Activated T-helper 1 cell treated with anti-CD3 and anti-CD28 coated beads, Interleukin-12 subunit alpha, Interleukin-12 subunit beta, Interleukin-2, Interleukin-4 antibody, amounts not matched to agents 30 ng/mL and 10 ng/mL and 1 ng/mL, durations not matched to agents 14 hours and 24 hours and 36 hours (primary cell): ENCODE measurements at regions not wholly inside any gene's neighbourhood (a gene's known extent, or its start where the extent isn't known, plus 50 kb on each side); places are given as distances from the start of the nearest gene placed in this dataset.

Experiments used
- DNase-seq: peaks from one replicate; pipeline ENCODE4 v3.0.0; 2021; ENCODE audit warnings: low spot score
- H3K27ac Mint-ChIP-seq: one replicate; pipeline ENCODE4 v1.8.0; 2021; ENCODE audit warnings: mild to moderate bottlenecking, mixed read lengths
- H3K27me3 Mint-ChIP-seq: one replicate; pipeline ENCODE4 v1.8.0; 2022; ENCODE audit warnings: mild to moderate bottlenecking, moderate library complexity, mixed read lengths; ENCODE audit not compliant: insufficient read depth
- H3K36me3 Mint-ChIP-seq: one replicate; pipeline ENCODE4 v1.8.0; 2021; ENCODE audit warnings: low read depth, mixed read lengths
- H3K4me1 Mint-ChIP-seq: one replicate; pipeline ENCODE4 v1.8.0; 2021; ENCODE audit warnings: low read depth, mixed read lengths
- H3K4me3 Mint-ChIP-seq: one replicate; pipeline ENCODE4 v1.8.0; 2021; ENCODE audit warnings: mild to moderate bottlenecking, moderate library complexity, mixed read lengths
- H3K9me3 Mint-ChIP-seq: one replicate; pipeline ENCODE4 v1.8.0; 2021; ENCODE audit warnings: mixed read lengths
- intact Hi-C: fragments of 100-400 bp; cut with micrococcal nuclease; formaldehyde crosslinking; loops from one replicate; pipeline ENCODE4 v1.15.1; 2024

DNA sequence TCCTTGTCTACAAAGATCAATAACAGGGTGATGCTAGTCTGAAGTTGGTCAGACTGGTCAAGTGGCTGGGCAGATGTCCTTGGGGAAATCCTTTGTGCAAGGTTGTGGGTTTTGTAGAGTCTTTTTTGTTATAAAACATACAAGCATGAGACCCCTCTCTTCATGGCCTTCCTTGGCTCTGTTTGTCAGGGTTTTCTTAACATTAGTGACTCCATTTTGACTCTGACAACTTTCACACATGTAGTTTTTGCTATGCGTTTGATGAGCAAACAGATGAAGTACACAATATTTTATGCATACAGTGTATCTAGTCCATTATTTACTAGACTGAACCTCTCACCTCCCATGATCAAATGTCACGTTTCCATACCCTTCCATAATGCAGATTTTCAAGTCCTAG lies 151.2 kb upstream of the KLF7 start:
- no peaks in the 10 kb centered on the region for H3K27me3 Mint-ChIP-seq
- intact Hi-C loops = loop anchor here (1.0 kb wide), 5 partner anchors 14 to 152 kb away; partner anchors contain the start of gene KLF7
- H3K4me1 Mint-ChIP-seq = peaks cover 55% of the 10 kb centered on the region
- peak overlapping the region; percentile 33 for H3K27ac Mint-ChIP-seq
- H3K36me3 Mint-ChIP-seq = peaks cover 12% of the 10 kb centered on the region
- no peak for DNase-seq
- H3K9me3 Mint-ChIP-seq = peaks cover 4% of the 10 kb centered on the region
- no peak overlapping the region for H3K4me3 Mint-ChIP-seq

DNA sequence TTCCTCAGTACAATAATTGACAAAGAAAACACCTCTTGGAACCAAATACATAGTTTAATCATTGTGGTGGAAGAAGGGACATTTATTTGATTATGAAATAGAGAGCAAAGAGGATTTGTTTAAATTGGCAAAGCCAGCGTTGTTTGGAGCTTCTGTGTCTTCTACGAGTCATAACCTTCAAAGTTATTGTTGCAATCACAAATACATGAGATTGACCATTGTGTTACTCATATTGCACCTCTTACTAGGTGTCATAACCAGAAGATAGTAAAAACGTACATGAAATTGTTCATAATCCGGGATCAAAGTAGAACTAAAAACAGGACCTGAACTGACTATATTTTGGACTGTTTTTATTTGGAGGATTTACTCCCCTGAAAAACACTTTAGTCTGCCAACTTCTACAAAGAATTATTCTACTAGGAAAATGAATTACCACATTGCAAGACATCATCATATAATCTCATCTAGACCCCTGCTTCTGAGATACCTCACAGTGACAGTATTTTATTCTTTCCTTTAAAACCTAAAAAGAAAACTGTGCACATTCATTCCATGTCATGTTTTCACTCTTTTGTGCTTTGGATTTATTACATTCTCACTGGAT lies 151.7 kb upstream of the KLF7 start:
- DNase-seq = no peak
- no peak overlapping the region for H3K4me3 Mint-ChIP-seq
- intact Hi-C loops = loop anchor here (1.0 kb wide), 5 partner anchors 14 to 152 kb away; partner anchors contain the start of gene KLF7
- peaks cover 9% of the 10 kb centered on the region for H3K36me3 Mint-ChIP-seq
- H3K4me1 Mint-ChIP-seq = peaks cover 50% of the 10 kb centered on the region
- H3K27ac Mint-ChIP-seq = peak overlapping the region; percentile 33
- H3K27me3 Mint-ChIP-seq = no peaks in the 10 kb centered on the region
- peaks cover 4% of the 10 kb centered on the region for H3K9me3 Mint-ChIP-seq

DNA sequence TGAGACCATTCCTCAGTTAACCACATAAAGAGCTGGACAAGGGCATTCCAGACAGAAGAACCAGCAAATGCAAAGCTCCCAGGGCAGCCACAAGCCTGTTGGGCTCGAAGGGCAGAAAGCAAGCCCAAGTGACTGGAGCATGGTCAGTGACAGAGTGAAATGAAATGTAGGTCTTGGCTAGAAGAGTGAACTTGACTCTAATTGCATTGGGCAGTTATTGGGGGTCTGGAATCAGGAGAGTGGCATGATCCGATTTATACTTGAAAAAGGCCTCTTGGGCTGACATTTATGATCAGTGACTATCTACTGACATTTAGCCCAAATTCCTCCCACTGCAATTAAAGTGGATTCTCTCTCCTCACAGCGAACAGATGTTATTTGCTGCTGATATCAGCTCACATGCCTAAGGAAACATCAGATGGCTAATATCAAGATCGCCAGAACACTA lies 152.5 kb upstream of the KLF7 start:
- H3K9me3 Mint-ChIP-seq = no peaks in the 10 kb centered on the region
- H3K27me3 Mint-ChIP-seq = no peaks in the 10 kb centered on the region
- peaks cover 43% of the 10 kb centered on the region for H3K4me1 Mint-ChIP-seq
- no peak overlapping the region for H3K27ac Mint-ChIP-seq
- DNase-seq = no peak
- peaks cover 5% of the 10 kb centered on the region for H3K36me3 Mint-ChIP-seq
- intact Hi-C loops = no loop called here
- no peak overlapping the region for H3K4me3 Mint-ChIP-seq

DNA sequence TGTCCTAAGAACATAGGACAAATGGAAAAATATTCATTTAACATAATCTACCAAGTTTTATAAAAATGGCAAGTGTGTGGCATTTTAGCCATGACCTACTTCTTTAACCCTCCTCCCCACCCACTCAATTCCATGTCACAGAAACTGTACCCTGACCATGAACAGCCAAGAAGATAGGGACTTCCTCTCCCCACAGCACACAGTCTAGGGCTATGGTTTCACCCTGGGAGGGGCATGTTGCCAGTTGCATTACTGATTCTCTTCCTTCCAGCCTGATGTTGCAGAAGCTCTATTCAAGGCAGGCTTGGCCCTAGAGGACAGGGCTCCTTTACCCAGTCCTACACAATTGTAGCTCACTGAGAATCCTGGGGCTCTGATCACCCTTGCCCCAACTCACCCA lies 153.6 kb upstream of the KLF7 start:
- H3K4me1 Mint-ChIP-seq = peaks cover 38% of the 10 kb centered on the region
- no peak overlapping the region for H3K27ac Mint-ChIP-seq
- H3K4me3 Mint-ChIP-seq = peak overlapping the region; percentile 24
- no peaks in the 10 kb centered on the region for H3K9me3 Mint-ChIP-seq
- DNase-seq = no peak
- intact Hi-C loops = no loop called here
- H3K36me3 Mint-ChIP-seq = peaks cover 7% of the 10 kb centered on the region
- H3K27me3 Mint-ChIP-seq = no peaks in the 10 kb centered on the region

DNA sequence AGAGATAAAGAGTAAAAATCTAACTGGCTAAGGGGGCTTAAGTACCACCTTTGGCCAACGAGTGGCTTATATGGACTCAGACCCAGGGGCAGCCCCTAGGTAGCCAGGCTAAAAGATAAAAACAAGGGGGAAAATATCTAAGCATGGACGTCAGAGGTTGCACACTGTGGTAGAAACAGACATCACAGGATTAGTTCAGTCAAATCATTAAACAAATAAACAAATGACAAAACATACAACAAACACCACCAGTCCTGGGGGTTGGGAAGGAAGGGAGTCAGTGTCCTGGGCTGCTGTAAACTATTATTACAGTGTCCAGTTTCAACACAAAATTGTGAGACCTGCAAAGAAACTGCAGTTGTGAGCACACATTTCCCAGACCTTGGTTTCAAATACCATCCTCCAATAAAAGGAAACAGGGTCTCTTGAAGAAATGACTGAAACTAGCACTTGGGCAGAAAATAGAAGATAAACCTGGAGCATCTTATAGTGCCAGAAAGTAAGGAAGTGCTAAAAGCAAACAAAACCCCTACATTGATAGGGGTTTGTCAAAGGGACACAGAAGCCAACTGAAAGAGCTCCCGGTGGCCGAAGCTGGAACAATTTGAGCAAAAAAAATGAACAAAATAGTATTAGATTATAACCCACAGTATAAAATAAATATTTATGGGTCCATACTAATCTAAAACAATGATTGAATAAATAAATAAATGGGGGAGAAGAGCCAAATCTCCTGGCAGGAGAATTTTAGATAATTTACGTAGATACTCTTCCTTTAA lies 154.8 kb upstream of the KLF7 start:
- H3K36me3 Mint-ChIP-seq = peaks cover 7% of the 10 kb centered on the region
- no peak overlapping the region for H3K4me3 Mint-ChIP-seq
- H3K27me3 Mint-ChIP-seq = no peaks in the 10 kb centered on the region
- DNase-seq = no peak
- intact Hi-C loops = no loop called here
- peaks cover 38% of the 10 kb centered on the region for H3K4me1 Mint-ChIP-seq
- no peaks in the 10 kb centered on the region for H3K9me3 Mint-ChIP-seq
- H3K27ac Mint-ChIP-seq = no peak overlapping the region

DNA sequence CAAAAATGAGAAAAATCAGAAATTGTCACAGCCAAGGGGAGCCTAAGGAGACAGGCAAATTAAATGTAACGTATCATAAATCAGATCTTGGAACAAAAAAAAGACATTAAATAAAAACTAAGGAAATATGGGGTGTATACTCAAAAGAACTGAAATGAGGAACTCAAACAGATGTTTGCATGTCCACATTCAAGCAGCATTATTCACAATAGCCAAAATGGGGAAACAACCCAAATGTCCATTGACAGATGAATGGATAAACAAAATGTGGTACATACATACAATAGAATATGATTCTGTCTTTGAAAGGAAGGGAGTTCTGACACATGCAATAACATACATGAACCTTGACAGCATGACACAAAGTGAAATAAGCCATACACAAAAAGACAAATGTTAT lies 155.8 kb upstream of the KLF7 start:
- no peaks in the 10 kb centered on the region for H3K9me3 Mint-ChIP-seq
- intact Hi-C loops = no loop called here
- H3K4me1 Mint-ChIP-seq = peaks cover 38% of the 10 kb centered on the region
- no peak overlapping the region for H3K27ac Mint-ChIP-seq
- H3K27me3 Mint-ChIP-seq = no peaks in the 10 kb centered on the region
- peaks cover 7% of the 10 kb centered on the region for H3K36me3 Mint-ChIP-seq
- DNase-seq = no peak
- no peak overlapping the region for H3K4me3 Mint-ChIP-seq

DNA sequence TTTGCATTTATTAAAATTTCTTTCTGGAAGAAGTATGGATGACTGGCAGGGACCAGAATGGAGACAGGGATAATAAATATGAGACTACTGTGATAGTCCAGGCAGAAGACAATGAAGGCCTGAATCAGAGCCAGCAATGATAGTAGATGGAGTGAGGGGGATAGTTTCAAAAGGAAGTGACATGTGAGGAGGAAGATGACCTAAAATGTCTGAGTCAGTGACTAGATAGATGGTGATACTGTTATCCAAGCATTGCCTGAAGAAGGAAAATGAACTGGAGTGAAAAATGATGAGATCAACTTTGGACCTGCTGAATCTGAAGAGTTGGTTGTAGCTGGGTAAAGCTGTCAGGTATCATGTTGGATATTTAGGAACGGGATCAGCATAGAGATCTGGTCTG lies 158.3 kb upstream of the KLF7 start:
- H3K27me3 Mint-ChIP-seq = no peaks in the 10 kb centered on the region
- no peak overlapping the region for H3K4me3 Mint-ChIP-seq
- intact Hi-C loops = no loop called here
- peaks cover 6% of the 10 kb centered on the region for H3K36me3 Mint-ChIP-seq
- H3K27ac Mint-ChIP-seq = no peak overlapping the region
- no peak for DNase-seq
- H3K9me3 Mint-ChIP-seq = no peaks in the 10 kb centered on the region
- peaks cover 37% of the 10 kb centered on the region for H3K4me1 Mint-ChIP-seq

DNA sequence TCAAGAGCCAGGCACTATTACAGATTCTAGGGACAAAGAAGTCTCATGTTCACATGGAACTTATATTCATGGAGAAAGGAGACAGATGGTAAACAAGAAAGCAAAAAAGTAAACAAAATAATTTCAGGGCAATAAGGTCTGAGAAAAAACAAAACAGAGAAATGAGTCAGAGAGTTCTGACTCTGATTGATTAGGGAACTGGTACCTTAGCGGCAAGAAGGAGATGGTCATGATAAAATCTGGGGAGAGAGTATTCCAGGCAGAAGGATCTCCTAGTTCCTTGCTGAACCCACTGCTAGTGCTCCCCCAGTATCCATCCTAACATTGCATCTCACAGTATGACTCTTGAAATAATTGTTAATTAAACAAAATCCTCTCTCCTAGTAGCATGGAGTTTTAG lies 161.8 kb upstream of the KLF7 start:
- no peaks in the 10 kb centered on the region for H3K27me3 Mint-ChIP-seq

DNA sequence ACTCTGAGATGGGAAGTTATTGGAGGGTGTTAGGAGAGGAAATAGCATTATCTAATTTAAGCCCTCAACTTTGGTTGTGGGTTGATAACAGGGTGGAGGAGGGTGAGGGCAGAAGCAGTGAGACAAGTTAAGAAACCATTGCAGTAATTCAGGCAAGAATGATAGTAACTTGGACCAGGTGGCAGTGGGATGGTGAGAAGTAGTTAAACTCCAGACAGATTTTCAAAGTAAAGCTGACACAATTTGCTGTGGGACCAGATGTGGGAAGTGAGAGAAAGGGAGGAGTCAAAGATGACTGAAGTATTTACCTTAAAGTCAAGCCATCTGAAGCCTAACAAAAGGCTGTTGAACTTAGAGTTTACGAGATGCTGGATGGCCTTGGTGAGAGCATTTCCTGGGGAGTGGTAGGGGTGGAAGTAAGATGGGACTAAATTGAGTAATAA lies 163.2 kb upstream of the KLF7 start:
- peaks cover 3% of the 10 kb centered on the region for H3K36me3 Mint-ChIP-seq
- no peak for DNase-seq
- no peaks in the 10 kb centered on the region for H3K9me3 Mint-ChIP-seq
- intact Hi-C loops = no loop called here
- H3K4me3 Mint-ChIP-seq = peak overlapping the region; percentile 60
- no peaks in the 10 kb centered on the region for H3K27me3 Mint-ChIP-seq
- H3K27ac Mint-ChIP-seq = peak overlapping the region; percentile 80
- H3K4me1 Mint-ChIP-seq = peaks cover 67% of the 10 kb centered on the region

More for the DNA sequence above, 161.8 kb upstream of the KLF7 start:
- no peak overlapping the region for H3K4me3 Mint-ChIP-seq
- peaks cover 4% of the 10 kb centered on the region for H3K36me3 Mint-ChIP-seq
- no peak for DNase-seq
- peaks cover 54% of the 10 kb centered on the region for H3K4me1 Mint-ChIP-seq
- H3K27ac Mint-ChIP-seq = peak overlapping the region; percentile 32
- H3K9me3 Mint-ChIP-seq = no peaks in the 10 kb centered on the region
- intact Hi-C loops = no loop called here

DNA sequence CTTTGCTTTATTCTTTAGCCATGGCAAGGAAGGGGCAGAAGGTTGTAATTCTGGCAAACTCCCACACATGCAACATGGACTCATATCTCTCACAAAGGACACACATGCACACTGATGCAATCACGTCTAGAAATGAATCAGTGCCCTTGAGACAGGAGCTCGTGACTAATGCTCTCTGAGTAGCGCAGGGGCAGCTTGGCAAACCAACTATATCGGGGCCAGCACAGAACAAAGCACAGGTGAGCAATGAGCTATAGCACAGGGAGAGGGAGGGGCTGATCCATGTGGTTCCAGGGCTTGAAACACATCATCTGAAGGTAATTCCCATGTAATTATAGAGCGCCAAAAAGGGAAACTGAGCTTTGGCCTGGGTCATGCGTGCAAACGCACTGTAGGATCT lies 165.2 kb upstream of the KLF7 start:
- intact Hi-C loops = loop anchor here (1.0 to 10.0 kb wide), 11 partner anchors 14 to 564 kb away; partner anchors contain the start of genes FASTKD2, MDH1B and METTL21A
- no peaks in the 10 kb centered on the region for H3K27me3 Mint-ChIP-seq
- peaks cover 84% of the 10 kb centered on the region for H3K4me1 Mint-ChIP-seq
- H3K9me3 Mint-ChIP-seq = no peaks in the 10 kb centered on the region
- H3K4me3 Mint-ChIP-seq = peak overlapping the region; percentile 25
- H3K27ac Mint-ChIP-seq = peak overlapping the region; percentile 69
- H3K36me3 Mint-ChIP-seq = peaks cover 3% of the 10 kb centered on the region
- DNase-seq = peak; percentile 57

DNA sequence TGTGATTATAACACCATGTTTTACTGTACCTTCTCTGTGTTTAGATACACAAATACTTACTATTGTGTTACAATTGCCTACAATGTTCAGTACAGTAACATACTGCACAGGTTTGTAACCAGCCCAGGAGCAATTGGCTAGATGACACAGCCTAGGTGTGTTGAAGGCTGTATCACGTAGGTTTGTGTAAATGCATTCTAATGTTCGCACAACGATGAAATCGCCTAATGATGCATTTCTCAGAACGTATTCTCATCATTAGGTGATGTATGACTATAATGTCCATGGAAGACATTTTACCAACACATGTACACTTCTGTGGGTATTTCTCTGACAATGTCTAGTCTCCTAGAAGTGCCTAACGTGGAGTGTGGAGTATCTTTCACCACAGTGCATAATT lies 165.9 kb upstream of the KLF7 start:
- intact Hi-C loops = loop anchor here (1.0 to 10.0 kb wide), 12 partner anchors 14 to 564 kb away; partner anchors contain the start of genes FASTKD2, MDH1B and METTL21A
- no peaks in the 10 kb centered on the region for H3K9me3 Mint-ChIP-seq
- peak overlapping the region; percentile 88 for H3K27ac Mint-ChIP-seq
- H3K4me1 Mint-ChIP-seq = peaks cover 88% of the 10 kb centered on the region
- no peak overlapping the region for H3K4me3 Mint-ChIP-seq
- H3K36me3 Mint-ChIP-seq = peaks cover 3% of the 10 kb centered on the region
- no peak for DNase-seq
- no peaks in the 10 kb centered on the region for H3K27me3 Mint-ChIP-seq

DNA sequence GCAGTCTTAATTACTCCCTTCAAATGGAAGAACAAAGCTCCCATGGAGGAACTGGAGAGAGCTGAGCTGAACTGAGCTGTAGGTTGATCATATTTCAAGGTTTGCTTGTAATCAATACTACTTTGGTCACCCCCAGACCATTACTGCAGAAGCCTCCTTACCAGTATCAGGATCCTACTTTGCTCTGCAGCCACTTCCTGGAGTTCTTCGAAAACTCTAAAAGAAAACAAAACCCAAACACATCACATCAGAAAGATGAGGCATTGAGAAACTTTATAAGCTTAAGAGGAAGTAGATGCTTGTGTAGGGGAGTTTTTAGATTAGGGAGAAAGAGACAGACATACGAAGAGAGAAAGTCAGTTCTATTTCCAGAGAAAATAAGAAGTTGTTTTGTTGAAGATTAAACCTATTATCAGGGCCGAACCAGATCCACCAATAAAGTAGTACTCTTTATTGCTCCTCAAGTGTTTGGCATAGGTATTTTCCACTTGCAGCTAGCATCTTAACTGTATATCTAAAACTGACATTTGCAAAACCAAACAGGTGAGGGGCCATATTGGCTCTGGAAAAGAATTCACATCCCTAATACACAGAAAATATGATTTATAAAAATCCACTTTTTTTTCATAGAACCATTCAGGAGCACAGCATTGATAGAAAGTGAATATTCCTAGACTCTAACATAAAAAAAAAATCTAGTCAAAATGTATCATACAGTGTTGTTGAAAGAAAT lies 166.9 kb upstream of the KLF7 start:
- intact Hi-C loops = loop anchor here (1.0 to 10.0 kb wide), 7 partner anchors 21 to 565 kb away; partner anchors contain the start of genes FASTKD2, MDH1B and METTL21A
- H3K27me3 Mint-ChIP-seq = no peaks in the 10 kb centered on the region

More for the DNA sequence above, 166.9 kb upstream of the KLF7 start:
- Mint-ChIP-seq H3K4me3 (peak overlapping the region; percentile 24), H3K4me1 (peaks cover 89% of the 10 kb centered on the region), H3K36me3 (peaks cover 3% of the 10 kb centered on the region), H3K9me3 (no peaks in the 10 kb centered on the region), H3K27ac (peak overlapping the region; percentile 88)
- DNase-seq = no peak
